ENCODE measurements at regions not wholly inside any gene's neighbourhood (a gene's known extent, or its start where the extent isn't known, plus 50 kb on each side); places are given as distances from the start of the nearest gene placed in this dataset.

GRCh38 chr2:67565761-67566160 is 168.6 kb downstream of the ETAA1 start:
- no peak overlapping the region for H3K4me2 ChIP-seq (ENCODE audit: control insufficient read depth, insufficient read depth)
- intact Hi-C loops (cut with micrococcal nuclease; ENCODE audit: unreplicated experiment): no loop called here
- H3K27me3 ChIP-seq (replicated peaks in 1 of 2; ENCODE audit: control insufficient read depth in 2 of 2, insufficient read depth in 2 of 2, low read length in 1 of 2): no peaks in the 10 kb centered on the region
- SMC1A ChIA-PET (ENCODE audit: uncharacterized antibody, unreplicated experiment): no interaction called here
- no peak for DNase-seq (ENCODE audit: low read depth, low spot score)
- POLR2A ChIA-PET: no interaction called here
- no peaks in the 10 kb centered on the region for H3K79me2 ChIP-seq (ENCODE audit: control insufficient read depth, insufficient read depth, low read length)
- TF ChIP-seq ZNF622 (IDR thresholded peaks at IDR 0.05) (no peak), ZZZ3 (IDR thresholded peaks at IDR 0.05; ENCODE audit: control insufficient read depth, insufficient read length, low read depth) (no peak), EED (IDR thresholded peaks at IDR 0.05; ENCODE audit: low read depth) (no peak), SMC3 (IDR thresholded peaks at IDR 0.05; ENCODE audit: borderline replicate concordance, low read length) (no peak), RUNX3 (IDR thresholded peaks at IDR 0.05; ENCODE audit: low read length) (no peak), KLF5 (IDR thresholded peaks at IDR 0.05; ENCODE audit: partially characterized antibody) (no peak), EZH2 (IDR thresholded peaks at IDR 0.05; ENCODE audit: borderline replicate concordance, control insufficient read depth, low read depth, low read length) (no peak)
- no peaks in the 10 kb centered on the region for H3K36me3 ChIP-seq (ENCODE audit: control insufficient read depth in 2 of 2, insufficient read depth in 2 of 2, low read length in 1 of 2)
- H3K9ac ChIP-seq (ENCODE audit: control insufficient read depth, insufficient read depth, low read length): no peak overlapping the region
- H3K4me3 ChIP-seq: no peak overlapping the region
- H4K20me1 ChIP-seq (ENCODE audit: control insufficient read depth, insufficient read depth): no peaks in the 10 kb centered on the region
- H3K27ac ChIP-seq (ENCODE audit: control insufficient read depth, insufficient read depth): no peak overlapping the region
- ATAC-seq: no peak
- RAD21 ChIA-PET (ENCODE audit: unreplicated experiment): no interaction called here
- FAIRE-seq: no peak
- H3K4me1 ChIP-seq (ENCODE audit: control insufficient read depth, insufficient read depth, low read length): no peaks in the 10 kb centered on the region
- H3K9me3 ChIP-seq (replicated peaks; ENCODE audit: control insufficient read depth, insufficient read depth, low read length): no peaks in the 10 kb centered on the region
- in situ Hi-C loops (cut with MboI): no loop called here
- CTCF ChIA-PET: no interaction called here
- no TSS peak for BruUV-seq (replicated peaks)
- no peak overlapping the region for H2AFZ ChIP-seq (ENCODE audit: control insufficient read depth, low read depth, low read length)
- 6% methylated on average over 6 of the region's 6 CpGs for WGBS (ENCODE audit: insufficient coverage, insufficient replicate concordance, low lambda C conversion rate, missing lambda C conversion rate)

GRCh38 chr2:67566285-67566684 is 169.2 kb downstream of the ETAA1 start:
- in situ Hi-C loops (cut with MboI) (no loop called here), intact Hi-C loops (cut with micrococcal nuclease; ENCODE audit: unreplicated experiment) (no loop called here)
- no TSS peak for BruUV-seq (replicated peaks)
- Histone ChIP-seq H3K36me3 (ENCODE audit: control insufficient read depth in 2 of 2, insufficient read depth in 2 of 2, low read length in 1 of 2) (no peaks in the 10 kb centered on the region), H4K20me1 (ENCODE audit: control insufficient read depth, insufficient read depth) (no peaks in the 10 kb centered on the region), H3K27me3 (replicated peaks in 1 of 2; ENCODE audit: control insufficient read depth in 2 of 2, insufficient read depth in 2 of 2, low read length in 1 of 2) (no peaks in the 10 kb centered on the region), H3K27ac (ENCODE audit: control insufficient read depth, insufficient read depth) (no peak overlapping the region), H3K9me3 (replicated peaks; ENCODE audit: control insufficient read depth, insufficient read depth, low read length) (no peaks in the 10 kb centered on the region), H3K4me2 (ENCODE audit: control insufficient read depth, insufficient read depth) (no peak overlapping the region), H3K4me3 (no peak overlapping the region), H3K9ac (ENCODE audit: control insufficient read depth, insufficient read depth, low read length) (no peak overlapping the region), H3K4me1 (ENCODE audit: control insufficient read depth, insufficient read depth, low read length) (no peaks in the 10 kb centered on the region), H2AFZ (ENCODE audit: control insufficient read depth, low read depth, low read length) (no peak overlapping the region), H3K79me2 (ENCODE audit: control insufficient read depth, insufficient read depth, low read length) (no peaks in the 10 kb centered on the region)
- CTCF ChIA-PET: no interaction called here
- DNase-seq (ENCODE audit: low read depth, low spot score) (no peak), ATAC-seq (no peak), FAIRE-seq (no peak)
- POLR2A ChIA-PET: no interaction called here
- RAD21 ChIA-PET (ENCODE audit: unreplicated experiment): no interaction called here
- SMC1A ChIA-PET (ENCODE audit: uncharacterized antibody, unreplicated experiment): no interaction called here
- TF ChIP-seq NR2C1 (IDR thresholded peaks at IDR 0.05): no peak
- TF ChIP-seq TAF1 (IDR thresholded peaks at IDR 0.05; ENCODE audit: borderline replicate concordance, low read depth, low read length): no peak
- TF ChIP-seq STAT1 (conservative IDR thresholded peaks at IDR 0.05): no peak
- TF ChIP-seq CHD2 (IDR thresholded peaks at IDR 0.05; ENCODE audit: borderline replicate concordance, low read depth, low read length): no peak
- no peak for TF ChIP-seq LARP7 (IDR thresholded peaks at IDR 0.05)
- no peak for TF ChIP-seq RCOR1 (conservative IDR thresholded peaks at IDR 0.05; ENCODE audit: low read depth, low read length)
- no peak for TF ChIP-seq CEBPZ (IDR thresholded peaks at IDR 0.05; ENCODE audit: low read depth, low read length)
- no peak for TF ChIP-seq ZNF622 (IDR thresholded peaks at IDR 0.05)
- TF ChIP-seq RFX5 (IDR thresholded peaks at IDR 0.05; ENCODE audit: low read depth, low read length): no peak
- TF ChIP-seq USF1 (IDR thresholded peaks at IDR 0.05; ENCODE audit: borderline replicate concordance, extremely low read length, insufficient read depth, low read depth, low read length): no peak

All from GM12878 (cell line).